ENCODE measurements at regions not wholly inside any gene's neighbourhood (a gene's known extent, or its start where the extent isn't known, plus 50 kb on each side); places are given as distances from the start of the nearest gene placed in this dataset.

- TF ChIP-seq, protein P1, sequence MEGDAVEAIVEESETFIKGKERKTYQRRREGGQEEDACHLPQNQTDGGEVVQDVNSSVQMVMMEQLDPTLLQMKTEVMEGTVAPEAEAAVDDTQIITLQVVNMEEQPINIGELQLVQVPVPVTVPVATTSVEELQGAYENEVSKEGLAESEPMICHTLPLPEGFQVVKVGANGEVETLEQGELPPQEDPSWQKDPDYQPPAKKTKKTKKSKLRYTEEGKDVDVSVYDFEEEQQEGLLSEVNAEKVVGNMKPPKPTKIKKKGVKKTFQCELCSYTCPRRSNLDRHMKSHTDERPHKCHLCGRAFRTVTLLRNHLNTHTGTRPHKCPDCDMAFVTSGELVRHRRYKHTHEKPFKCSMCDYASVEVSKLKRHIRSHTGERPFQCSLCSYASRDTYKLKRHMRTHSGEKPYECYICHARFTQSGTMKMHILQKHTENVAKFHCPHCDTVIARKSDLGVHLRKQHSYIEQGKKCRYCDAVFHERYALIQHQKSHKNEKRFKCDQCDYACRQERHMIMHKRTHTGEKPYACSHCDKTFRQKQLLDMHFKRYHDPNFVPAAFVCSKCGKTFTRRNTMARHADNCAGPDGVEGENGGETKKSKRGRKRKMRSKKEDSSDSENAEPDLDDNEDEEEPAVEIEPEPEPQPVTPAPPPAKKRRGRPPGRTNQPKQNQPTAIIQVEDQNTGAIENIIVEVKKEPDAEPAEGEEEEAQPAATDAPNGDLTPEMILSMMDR (IDR thresholded peaks at IDR 0.05) = no peak
- TF ChIP-seq POLR2A (IDR thresholded peaks at IDR 0.05; ENCODE audit: low read depth) = no peak
Measured at GRCh38 chr16:52852978-52853377, 199.7 kb downstream of the CHD9NB start.
